HG02763 (cell line): ENCODE measurements at regions not wholly inside any gene's neighbourhood (a gene's known extent, or its start where the extent isn't known, plus 50 kb on each side); places are given as distances from the start of the nearest gene placed in this dataset.

ENCODE experiments used
- ATAC-seq: cut with Tn5 transposase; IDR thresholded peaks from one replicate; pipeline ENCODE4 v1.9.1; 2021; ENCODE audit warnings: mild to moderate bottlenecking, moderate library complexity; ENCODE audit not compliant: unreplicated experiment

DNA sequence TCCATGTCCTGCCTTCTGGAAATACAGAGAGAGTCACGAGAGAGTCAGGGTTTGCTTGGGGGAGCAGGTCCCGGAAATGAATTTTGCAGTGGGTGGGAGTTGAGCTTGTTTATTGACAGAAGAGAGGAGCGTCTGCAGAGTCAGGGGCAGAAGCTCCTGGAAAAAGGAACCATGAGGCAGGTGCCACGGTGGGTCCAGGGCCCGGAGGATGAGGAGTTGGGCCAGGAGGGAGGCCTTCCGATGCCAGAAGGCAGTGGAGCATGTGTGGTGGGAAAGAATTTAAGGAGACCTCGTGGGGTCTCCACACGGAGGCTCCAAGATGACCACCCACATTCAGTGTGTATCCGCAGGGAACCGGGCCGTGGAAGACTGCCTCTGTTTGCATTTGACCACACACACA, 461.2 kb downstream of the BRD1 start:
- ATAC-seq = no peak

GRCh38 chr22:49365910-49366309, 461.8 kb downstream of the BRD1 start:
- no peak for ATAC-seq

DNA sequence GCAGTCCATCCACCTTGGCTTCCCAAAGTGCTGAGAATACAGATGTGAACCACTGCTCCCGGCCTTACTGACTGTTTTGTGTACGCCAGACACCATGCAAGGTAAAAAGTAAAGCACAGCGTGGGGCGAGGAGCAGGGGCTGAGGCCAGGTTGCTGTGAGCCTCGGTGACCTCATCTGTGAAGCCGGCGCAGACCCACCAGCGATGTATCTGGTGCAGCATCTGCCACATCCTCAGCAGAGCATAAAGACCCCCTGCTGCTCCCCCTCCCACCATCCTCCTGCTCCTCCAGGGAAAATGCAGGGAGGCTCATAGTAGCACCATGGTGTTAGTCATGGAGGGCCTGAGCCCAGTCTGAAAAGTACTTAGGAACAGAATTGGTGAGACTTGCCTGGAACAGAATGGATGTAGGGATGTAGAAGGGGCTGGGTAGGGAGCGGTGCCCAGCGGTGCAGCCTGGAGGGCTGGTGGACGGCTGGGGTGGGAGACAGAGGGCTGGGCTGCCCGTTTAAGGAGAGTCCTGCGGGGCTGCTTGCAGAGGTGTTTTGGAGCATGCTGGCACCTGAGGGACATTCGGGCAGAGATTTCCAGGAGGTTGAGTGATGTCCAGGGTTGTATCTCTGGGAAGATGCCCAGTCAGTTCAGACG, 462.4 kb downstream of the BRD1 start:
- ATAC-seq = no peak

GRCh38 chr22:49364398-49364797, 463.3 kb downstream of the BRD1 start:
- no peak for ATAC-seq

DNA sequence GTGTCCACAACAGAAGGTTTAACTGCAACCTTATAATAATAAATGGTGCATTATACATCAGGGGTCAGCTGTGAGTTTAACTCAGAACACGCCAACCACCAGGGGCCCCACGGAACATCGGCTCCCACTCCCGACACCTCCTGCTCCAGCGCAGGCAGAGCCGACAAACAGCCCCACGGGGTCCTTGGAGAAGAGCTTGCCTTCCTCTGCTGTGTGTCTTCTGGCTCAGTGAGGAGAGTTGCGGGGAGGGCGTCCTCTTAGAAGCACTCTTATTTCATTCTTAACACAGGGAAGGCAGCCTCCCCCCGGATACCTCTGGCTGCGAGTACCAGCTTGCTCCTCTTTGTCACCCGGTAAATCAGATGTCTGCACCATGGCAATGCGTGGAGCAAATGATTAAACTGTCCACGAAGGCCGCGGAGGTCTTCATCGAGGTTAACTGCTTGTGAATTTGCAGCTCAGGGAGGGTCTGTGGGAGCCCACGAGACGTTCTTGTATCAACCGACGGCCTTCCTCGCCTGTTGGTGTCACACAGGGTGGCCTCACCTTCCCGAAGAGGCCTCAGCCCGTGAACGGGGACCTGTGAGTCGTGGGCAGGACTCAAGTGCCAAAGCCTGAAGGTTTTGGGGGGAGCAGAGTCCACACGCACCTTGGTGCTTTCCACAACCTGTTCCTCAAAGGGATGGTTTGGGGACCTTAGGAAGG, 464.0 kb downstream of the BRD1 start:
- no peak for ATAC-seq

DNA sequence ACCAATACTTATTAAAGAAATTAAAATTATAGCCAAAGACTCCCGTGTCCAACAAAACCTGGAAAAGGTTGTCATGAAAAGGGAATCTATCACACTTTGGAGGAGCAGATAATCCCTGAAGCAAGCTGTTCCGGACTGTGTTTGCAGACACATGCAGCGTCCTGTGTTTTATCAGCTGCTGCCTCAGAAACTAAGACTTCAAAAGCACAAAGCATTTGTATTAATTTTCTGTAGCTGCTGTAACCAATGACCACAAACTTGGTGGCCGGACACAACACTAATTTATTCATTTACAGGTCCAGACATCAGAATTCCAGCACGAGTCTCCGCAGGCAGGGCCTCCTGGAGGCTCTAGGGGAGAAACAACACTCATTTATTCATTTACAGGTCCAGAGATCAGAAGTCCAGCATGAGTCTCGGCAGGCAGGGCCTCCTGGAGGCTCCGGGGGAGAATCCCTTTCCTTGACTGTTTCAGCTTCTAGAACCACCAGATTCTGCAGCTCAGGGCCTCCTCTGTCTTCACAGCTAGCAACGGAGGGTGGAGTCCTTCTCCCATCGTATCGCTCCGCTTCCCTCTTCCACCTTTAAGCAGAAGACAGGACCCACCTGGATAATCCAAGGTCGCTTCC, 465.3 kb downstream of the BRD1 start:
- no peak for ATAC-seq

DNA sequence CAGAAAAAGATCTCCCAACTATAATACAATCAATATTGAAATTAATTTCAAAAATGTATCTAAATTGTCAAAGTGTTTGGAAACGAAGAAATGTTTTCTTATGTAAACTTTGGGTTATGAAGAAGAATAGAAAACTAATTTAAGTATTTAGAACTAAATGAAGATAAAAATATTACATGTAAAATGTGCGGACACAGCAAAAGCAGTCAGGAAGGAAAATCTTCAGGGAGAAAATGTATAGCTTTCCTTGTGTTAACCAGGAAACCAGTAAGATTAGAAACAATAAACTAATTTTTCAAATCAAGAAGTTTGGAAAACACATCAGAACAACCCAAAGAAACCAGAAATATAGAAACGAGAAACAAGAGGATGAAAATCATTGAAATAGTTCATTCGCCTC, 466.5 kb downstream of the BRD1 start:
- ATAC-seq = no peak

DNA sequence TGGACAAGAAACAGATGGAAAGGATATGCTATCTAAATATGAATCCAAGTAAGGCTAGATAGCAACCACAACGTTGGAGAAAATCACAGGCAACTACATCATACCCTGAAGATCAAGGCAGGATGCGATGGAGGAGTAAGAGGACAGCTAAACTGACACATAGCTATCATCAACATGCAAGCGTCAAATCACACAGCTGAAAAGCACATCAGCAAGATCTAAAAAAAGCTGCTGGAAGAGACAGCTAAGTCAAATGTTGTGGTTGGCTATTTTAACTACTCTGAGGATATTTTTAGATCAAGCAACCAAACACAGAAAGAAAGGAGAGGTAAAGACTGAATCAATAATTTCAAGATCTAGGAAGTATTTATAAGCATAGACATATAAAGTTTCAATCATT, 466.9 kb downstream of the BRD1 start:
- no peak for ATAC-seq

DNA sequence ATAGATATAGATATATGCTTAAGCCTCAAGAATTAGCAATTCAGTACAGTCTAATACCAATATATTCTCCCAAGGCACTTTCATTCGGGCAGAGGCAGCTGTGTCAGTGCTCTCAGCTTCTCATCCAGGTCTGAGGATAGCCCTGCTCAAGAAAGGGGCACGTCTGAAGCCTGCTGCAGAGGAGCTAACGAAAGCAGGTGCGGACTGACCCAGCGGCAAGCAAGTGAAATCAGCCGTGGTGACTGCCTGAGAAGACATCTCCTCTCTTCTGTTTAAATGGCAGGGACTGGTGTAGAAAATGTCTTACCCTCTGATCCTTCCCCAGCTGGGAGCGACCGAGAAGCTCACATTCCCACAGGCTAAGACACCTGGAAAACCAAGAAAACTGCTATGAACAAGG, 468.6 kb downstream of the BRD1 start:
- ATAC-seq = no peak

GRCh38 chr22:49357661-49358440, 469.8 kb downstream of the BRD1 start:
- no peak for ATAC-seq

DNA sequence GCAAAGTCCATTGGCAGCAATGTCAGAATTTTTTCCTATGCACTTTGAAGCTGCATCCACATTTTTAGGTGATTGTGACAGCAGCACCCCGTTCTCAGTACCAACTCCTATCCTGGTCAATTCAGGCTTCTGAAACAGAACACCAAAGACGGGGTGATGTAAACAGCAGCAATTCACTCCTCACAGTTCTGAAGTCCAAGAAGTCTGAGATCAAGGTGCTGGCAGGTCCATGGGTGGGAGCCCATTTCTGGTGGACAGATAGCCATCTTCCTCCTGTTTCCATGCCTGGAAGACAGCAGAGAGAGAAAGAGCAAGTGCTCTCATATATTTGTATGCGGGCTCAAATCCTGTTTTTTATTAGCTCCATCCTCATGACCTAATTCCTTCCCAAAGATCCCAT, 471.2 kb downstream of the BRD1 start:
- no peak for ATAC-seq

GRCh38 chr22:49355211-49355920, 472.3 kb downstream of the BRD1 start:
- no peak for ATAC-seq

DNA sequence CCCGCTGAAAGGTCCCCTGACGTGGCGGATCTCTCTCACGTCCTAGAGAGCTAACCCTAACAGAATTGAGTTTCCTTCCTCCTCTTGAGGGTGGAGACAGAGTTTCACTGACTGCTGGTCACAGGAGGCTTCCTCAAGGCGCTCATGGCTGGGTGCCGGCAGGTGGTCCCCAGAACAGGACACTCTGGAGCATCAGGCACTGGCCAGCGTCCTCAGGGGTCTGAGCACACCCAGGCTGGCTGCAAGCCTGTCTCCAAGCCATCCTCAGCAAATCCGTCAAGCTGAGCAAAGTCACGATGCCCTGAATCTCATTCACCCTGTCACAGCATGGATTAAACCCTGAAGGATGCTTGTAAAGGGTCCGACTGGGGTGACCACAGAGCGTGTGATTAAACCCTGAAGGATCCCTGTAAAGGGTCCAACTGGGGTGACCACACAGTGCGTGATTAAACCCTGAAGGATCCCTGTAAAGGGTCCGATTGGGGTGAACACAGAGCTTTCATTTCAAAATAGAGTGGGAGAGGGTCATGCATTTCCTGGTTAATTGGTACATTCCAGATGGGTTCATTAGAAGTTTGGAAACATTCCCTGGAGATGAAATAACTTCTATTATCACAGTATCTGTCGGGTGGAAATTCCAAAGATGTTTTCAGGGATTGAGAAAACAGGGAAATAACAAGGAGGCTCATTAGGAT, 473.0 kb downstream of the BRD1 start:
- no peak for ATAC-seq

GRCh38 chr22:49353235-49353634, 474.4 kb downstream of the BRD1 start:
- no peak for ATAC-seq

DNA sequence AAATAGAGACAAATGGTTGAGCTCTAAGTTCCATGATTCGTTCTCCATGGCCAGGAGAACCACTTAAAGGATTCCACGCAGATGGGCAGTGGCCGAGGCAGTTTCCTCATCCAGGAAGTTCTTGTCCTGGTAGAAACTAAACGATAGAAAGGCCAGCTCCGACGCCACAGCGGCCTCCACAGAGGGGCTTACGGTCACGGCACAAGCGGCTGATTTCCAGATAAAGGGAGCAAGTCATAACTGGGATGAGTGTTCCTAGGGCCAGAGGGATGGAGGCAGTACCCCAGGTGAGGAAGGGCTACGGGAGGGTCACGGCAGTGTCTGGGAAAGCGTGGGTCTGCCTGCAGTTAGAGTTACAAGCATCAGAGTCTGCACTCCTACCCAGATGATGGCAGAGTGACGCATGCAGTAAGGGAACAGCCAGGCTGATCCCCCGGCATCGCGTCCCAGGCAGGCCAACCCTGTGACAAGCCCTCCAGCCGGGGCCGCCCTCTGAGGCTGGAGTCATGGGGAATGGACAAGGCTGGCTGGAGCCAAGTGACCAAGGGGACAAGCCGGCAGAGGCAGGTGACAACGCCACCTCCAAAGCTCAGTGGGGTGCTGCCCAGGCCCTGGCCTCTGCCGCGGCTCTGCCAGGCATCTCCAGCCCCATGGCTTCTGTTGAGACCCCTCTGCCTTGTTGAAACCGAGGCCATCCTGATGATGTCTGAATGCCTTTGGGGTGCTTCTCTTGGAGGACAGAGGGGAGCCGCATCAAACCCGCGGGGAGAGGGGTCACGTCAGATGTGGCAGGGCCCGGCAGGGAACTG, 475.1 kb downstream of the BRD1 start:
- no peak for ATAC-seq

DNA sequence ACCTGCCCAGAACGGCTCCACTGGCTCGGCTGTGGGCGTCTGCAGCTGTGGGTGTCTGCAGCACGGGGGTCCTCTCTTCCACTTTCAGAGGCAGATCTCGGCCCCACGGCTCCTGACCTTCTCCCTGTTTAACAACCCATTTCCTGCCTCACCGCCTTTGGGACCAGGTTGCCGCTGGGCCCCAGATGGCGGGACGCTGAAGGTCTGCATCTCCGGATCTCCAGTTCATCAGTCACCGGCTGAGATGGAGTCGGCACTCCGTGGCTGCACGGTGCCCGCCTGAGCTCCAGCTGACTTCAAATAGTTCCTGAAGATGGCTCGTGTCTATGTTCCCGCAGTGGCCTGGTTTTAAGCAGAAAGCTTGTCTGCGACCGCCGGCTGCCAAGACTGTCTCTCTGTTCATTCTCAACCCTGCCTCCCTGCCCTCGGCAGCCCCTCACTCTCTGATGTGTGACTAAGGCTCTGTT, 475.9 kb downstream of the BRD1 start:
- no peak for ATAC-seq

DNA sequence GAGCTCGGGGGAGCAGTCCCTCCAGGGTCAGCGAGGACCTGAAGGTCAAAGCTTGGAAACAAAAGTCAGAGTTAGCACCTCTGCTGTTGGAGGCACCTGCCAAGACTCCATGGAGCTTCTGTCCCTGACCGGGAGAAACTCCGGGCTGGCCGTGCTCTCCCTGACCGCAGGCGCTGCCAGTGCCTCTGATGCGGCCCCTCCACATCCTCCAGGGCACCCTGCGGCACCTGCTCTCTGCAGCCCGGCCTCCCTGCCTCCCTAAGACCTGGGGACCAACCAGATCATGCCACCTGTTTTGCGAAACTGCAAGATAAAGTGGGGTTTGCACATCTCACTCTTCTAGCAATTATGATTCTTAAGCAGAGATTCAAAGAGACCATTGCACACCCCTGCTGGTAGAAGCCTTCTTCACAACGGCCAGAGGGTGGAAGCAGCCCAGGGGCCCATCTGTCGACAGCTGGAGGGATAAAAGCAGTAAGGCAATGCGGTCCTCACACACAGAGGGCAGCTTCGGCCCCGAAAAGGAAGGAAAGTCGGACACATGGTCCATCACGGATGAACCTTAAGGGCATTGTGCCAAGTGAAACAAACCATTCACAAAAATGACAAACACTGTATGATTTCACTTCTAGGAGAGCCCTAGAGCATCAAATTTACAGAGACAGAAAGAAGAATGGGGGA, 477.1 kb downstream of the BRD1 start:
- ATAC-seq = no peak

DNA sequence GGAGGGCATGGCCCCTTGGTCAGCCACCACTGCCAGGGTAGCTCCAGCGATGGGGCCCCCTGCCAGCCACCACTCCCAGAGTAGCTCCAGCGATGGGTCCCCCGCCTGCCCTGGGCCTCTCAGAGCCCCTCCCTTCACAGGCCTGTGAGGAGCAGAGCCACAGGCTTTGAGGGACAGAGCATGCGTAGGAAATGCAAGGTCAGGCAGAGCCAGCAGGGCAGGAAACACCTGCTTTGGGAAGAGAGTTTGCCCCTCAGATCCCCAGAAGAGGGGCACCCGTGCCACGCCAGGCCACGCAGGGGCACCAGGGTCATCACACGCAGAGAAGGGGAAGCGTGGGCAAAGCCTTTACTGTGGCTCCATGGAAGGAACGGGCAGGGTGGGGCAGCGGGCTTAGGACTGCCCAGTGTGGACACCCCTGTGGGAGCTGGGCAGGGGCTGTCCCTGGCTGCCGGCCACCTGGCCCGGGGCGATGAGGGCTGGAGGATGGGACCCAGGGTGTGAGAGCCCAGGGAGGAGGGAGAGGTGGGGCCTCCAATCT, 477.8 kb downstream of the BRD1 start:
- ATAC-seq = no peak
